GM23248 (cell line): ENCODE measurements at regions not wholly inside any gene's neighbourhood (a gene's known extent, or its start where the extent isn't known, plus 50 kb on each side); places are given as distances from the start of the nearest gene placed in this dataset.

Source experiments
- DNase-seq: peaks from one replicate; pipeline ENCODE4 v3.0.0-alpha.2; 2015
- H2AFZ ChIP-seq: fragments of 200-600 bp; sonication (generic); 2 replicates; pipeline ENCODE4 v1.6.1; 2016; ENCODE audit warnings: antibody characterized with exemption
- H3F3A ChIP-seq: fragments of 200-600 bp; sonication (generic); 2 replicates; pipeline ENCODE4 v1.6.1; 2016; ENCODE audit warnings: mild to moderate bottlenecking, antibody characterized with exemption, mixed run types; ENCODE audit not compliant: insufficient read depth
- H3K27ac ChIP-seq: fragments of 200-600 bp; sonication (generic); 2 replicates; pipeline ENCODE4 v1.5.1; 2016; ENCODE audit warnings: mild to moderate bottlenecking
- H3K27me3 ChIP-seq: fragments of 200-600 bp; sonication (generic); replicated peaks from 2 replicates; pipeline ENCODE4 v1.6.1; 2016; ENCODE audit warnings: mild to moderate bottlenecking; ENCODE audit not compliant: insufficient read depth
- H3K36me3 ChIP-seq: fragments of 200-600 bp; sonication (generic); 2 replicates; pipeline ENCODE4 v1.6.1; 2016; ENCODE audit warnings: low read depth, mild to moderate bottlenecking
- H3K4me1 ChIP-seq: fragments of 200-600 bp; sonication (generic); 2 replicates; pipeline ENCODE4 v1.6.1; 2016; ENCODE audit warnings: mild to moderate bottlenecking; ENCODE audit not compliant: insufficient read depth
- H3K4me2 ChIP-seq: fragments of 200-600 bp; sonication (generic); one replicate; pipeline ENCODE4 v1.6.1; 2016; ENCODE audit warnings: mild to moderate bottlenecking; ENCODE audit not compliant: unreplicated experiment
- H3K4me3 ChIP-seq: fragments of 200-600 bp; sonication (generic); 2 replicates; pipeline ENCODE4 v1.5.1; 2016; ENCODE audit warnings: mild to moderate bottlenecking
- H3K79me2 ChIP-seq: fragments of 200-600 bp; sonication (generic); 2 replicates; pipeline ENCODE4 v1.6.1; 2016; ENCODE audit warnings: mild to moderate bottlenecking; ENCODE audit not compliant: insufficient read depth
- H3K9ac ChIP-seq: fragments of 200-600 bp; sonication (generic); 2 replicates; pipeline ENCODE4 v1.6.1; 2016; ENCODE audit warnings: mild to moderate bottlenecking
- H3K9me2 ChIP-seq: fragments of 200-600 bp; sonication (generic); 2 replicates; pipeline ENCODE4 v1.6.1; 2016; ENCODE audit warnings: mixed run types, mild to moderate bottlenecking, moderate library complexity; ENCODE audit not compliant: insufficient read depth
- H3K9me3 ChIP-seq: fragments of 200-600 bp; sonication (generic); one replicate; pipeline ENCODE4 v1.6.1; 2017; ENCODE audit warnings: low read depth
- H4K20me1 ChIP-seq: fragments of 200-600 bp; sonication (generic); 2 replicates; pipeline ENCODE4 v1.6.0; 2016; ENCODE audit not compliant: insufficient read depth
- EZH2 ChIP-seq: fragments of 200-600 bp; sonication (generic); IDR thresholded peaks from 2 replicates; pipeline ENCODE4 v1.6.1; 2018; ENCODE audit warnings: antibody characterized with exemption, mild to moderate bottlenecking; ENCODE audit not compliant: insufficient read depth, poor library complexity, severe bottlenecking
- EZH2phosphoT487 ChIP-seq: fragments of 200-600 bp; sonication (generic); IDR thresholded peaks from 2 replicates; pipeline ENCODE4 v1.6.1; 2018; ENCODE audit warnings: antibody characterized with exemption, moderate library complexity, mild to moderate bottlenecking, low read depth; ENCODE audit not compliant: insufficient read depth
- WGBS, 2 experiments: methylation state at CpG; one replicate each; pipeline ENCODE4 v1.1.6; 2015 to 2017; ENCODE audit warnings: low lambda C conversion rate in 2 of 2, low coverage in 1 of 2; ENCODE audit errors: missing lambda C conversion rate in 2 of 2; 5-methylcytosine and 5-hydroxymethylcytosine counted together
- in situ Hi-C: fragments of 300-500 bp; cut with MboI; formaldehyde crosslinking; loops from 2 replicates; pipeline ENCODE4 v1.15.0; 2020

- H3K4me1 ChIP-seq = peaks cover 25% of the 10 kb centered on the region
- no peaks in the 10 kb centered on the region for H4K20me1 ChIP-seq
- 1% methylated on average over 11 of the region's 11 CpGs for WGBS, 2 experiments
- no peaks in the 10 kb centered on the region for H3K79me2 ChIP-seq
- peak overlapping the region; percentile 71 for H3K9ac ChIP-seq
- DNase-seq = peak; percentile 92
- H3K4me3 ChIP-seq = peak overlapping the region; percentile 19
- peak overlapping the region; percentile 62 for H2AFZ ChIP-seq
- peak overlapping the region; percentile 63 for H3K4me2 ChIP-seq
- in situ Hi-C loops = no loop called here
- no peaks in the 10 kb centered on the region for H3K27me3 ChIP-seq
- peak overlapping the region; percentile 94 for H3K27ac ChIP-seq
- H3K9me3 ChIP-seq = no peaks in the 10 kb centered on the region
- H3K9me2 ChIP-seq = no peaks in the 10 kb centered on the region
- no peak for TF ChIP-seq EZH2
- TF ChIP-seq EZH2phosphoT487 = no peak
- no peaks in the 10 kb centered on the region for H3K36me3 ChIP-seq
- peaks cover 31% of the 10 kb centered on the region for H3F3A ChIP-seq
Measured at GRCh38 chr12:124621296-124621660, 53.9 kb upstream of the NCOR2 start.

GRCh38 chr12:124620606-124621295, 53.3 kb upstream of the NCOR2 start:
- Histone ChIP-seq H3K9ac (peak overlapping the region; percentile 71), H3K9me2 (no peaks in the 10 kb centered on the region), H4K20me1 (no peaks in the 10 kb centered on the region), H2AFZ (peak overlapping the region; percentile 62), H3K4me1 (peaks cover 20% of the 10 kb centered on the region), H3K4me3 (peak overlapping the region; percentile 19), H3K27ac (peak overlapping the region; percentile 94), H3K4me2 (peak overlapping the region; percentile 63), H3K9me3 (no peaks in the 10 kb centered on the region), H3F3A (peaks cover 31% of the 10 kb centered on the region), H3K36me3 (no peaks in the 10 kb centered on the region), H3K79me2 (no peaks in the 10 kb centered on the region), H3K27me3 (no peaks in the 10 kb centered on the region)
- in situ Hi-C loops = no loop called here
- no peak for TF ChIP-seq EZH2phosphoT487
- TF ChIP-seq EZH2 = no peak
- peak; percentile 96 for DNase-seq
- WGBS, 2 experiments = 28 to 30% methylated on average over 12 of the region's 12 CpGs

GRCh38 chr12:124618291-124618902, 51.0 kb upstream of the NCOR2 start:
- Histone ChIP-seq H3K4me3 (no peak overlapping the region), H3F3A (peaks cover 31% of the 10 kb centered on the region), H3K36me3 (no peaks in the 10 kb centered on the region), H2AFZ (no peak overlapping the region), H3K4me2 (no peak overlapping the region), H3K27me3 (no peaks in the 10 kb centered on the region), H3K9me2 (no peaks in the 10 kb centered on the region), H3K4me1 (peaks cover 18% of the 10 kb centered on the region), H3K9me3 (no peaks in the 10 kb centered on the region), H4K20me1 (no peaks in the 10 kb centered on the region), H3K9ac (no peak overlapping the region), H3K27ac (no peak overlapping the region), H3K79me2 (no peaks in the 10 kb centered on the region)
- 88 to 89% methylated on average over 21 of the region's 21 CpGs for WGBS, 2 experiments
- in situ Hi-C loops = no loop called here
- DNase-seq = no peak
- TF ChIP-seq EZH2phosphoT487 (no peak), EZH2 (no peak)

- 89 to 91% methylated on average over 19 of the region's 19 CpGs for WGBS, 2 experiments
- H3K4me1 ChIP-seq = peaks cover 18% of the 10 kb centered on the region
- H3F3A ChIP-seq = peaks cover 29% of the 10 kb centered on the region
- DNase-seq = no peak
- no peak overlapping the region for H3K9ac ChIP-seq
- TF ChIP-seq EZH2 = no peak
- TF ChIP-seq EZH2phosphoT487 = no peak
- no peaks in the 10 kb centered on the region for H3K9me2 ChIP-seq
- no peaks in the 10 kb centered on the region for H4K20me1 ChIP-seq
- no peak overlapping the region for H3K4me2 ChIP-seq
- in situ Hi-C loops = no loop called here
- no peak overlapping the region for H3K27ac ChIP-seq
- no peaks in the 10 kb centered on the region for H3K36me3 ChIP-seq
- H3K79me2 ChIP-seq = no peaks in the 10 kb centered on the region
- no peaks in the 10 kb centered on the region for H3K9me3 ChIP-seq
- no peak overlapping the region for H3K4me3 ChIP-seq
- H2AFZ ChIP-seq = no peak overlapping the region
- H3K27me3 ChIP-seq = no peaks in the 10 kb centered on the region
Measured at GRCh38 chr12:124617615-124618014, 50.2 kb upstream of the NCOR2 start.
